Hippocampal formation (tissue), 2 donors: ENCODE measurements at regions not wholly inside any gene's neighbourhood (a gene's known extent, or its start where the extent isn't known, plus 50 kb on each side); places are given as distances from the start of the nearest gene placed in this dataset.
"Not testable (repeated sequence)": the region's sequence is repeated elsewhere in the genome, so short reads cannot be mapped to it uniquely, and the experiment has no call there.

ENCODE experiments used
- DNase-seq, 2 donors: peaks; one replicate each; lab custom pipeline; 2025; lab: John Stamatoyannopoulos, UW

GRCh38 chr4:100906973-100907372 lies 389.2 kb upstream of the EMCN start:
- DNase-seq = no peak

- DNase-seq = not testable (repeated sequence)
Measured at GRCh38 chr4:100900945-100901344, 383.1 kb upstream of the EMCN start.

- no peak for DNase-seq
Measured at GRCh38 chr4:100900134-100900533, 382.3 kb upstream of the EMCN start.

GRCh38 chr4:100898844-100899243 lies 381.0 kb upstream of the EMCN start:
- DNase-seq = no peak

- DNase-seq = no peak
Measured at GRCh38 chr4:100895556-100896197, 377.9 kb upstream of the EMCN start.

GRCh38 chr4:100894339-100894870 lies 376.6 kb upstream of the EMCN start:
- no peak for DNase-seq

GRCh38 chr4:100891808-100892207 lies 374.0 kb upstream of the EMCN start:
- DNase-seq = no peak

- no peak for DNase-seq
Measured at GRCh38 chr4:100889898-100890297, 372.1 kb upstream of the EMCN start.

GRCh38 chr4:100889401-100889800 lies 371.6 kb upstream of the EMCN start:
- DNase-seq = no peak

- DNase-seq = no peak
Measured at GRCh38 chr4:100882661-100883060, 364.8 kb upstream of the EMCN start.

GRCh38 chr4:100881283-100881682 lies 363.5 kb upstream of the EMCN start:
- DNase-seq = no peak

GRCh38 chr4:100880011-100880410 lies 362.2 kb upstream of the EMCN start:
- no peak for DNase-seq

GRCh38 chr4:100879471-100879870 lies 361.6 kb upstream of the EMCN start:
- no peak for DNase-seq

- DNase-seq = no peak
Measured at GRCh38 chr4:100876546-100876945, 358.7 kb upstream of the EMCN start.

GRCh38 chr4:100875296-100876068 lies 357.7 kb upstream of the EMCN start:
- no peak for DNase-seq

GRCh38 chr4:100872811-100873210 lies 355.0 kb upstream of the EMCN start:
- no peak for DNase-seq

GRCh38 chr4:100870940-100871772 lies 353.3 kb upstream of the EMCN start:
- no peak for DNase-seq

- DNase-seq = no peak
Measured at GRCh38 chr4:100869276-100869675, 351.5 kb upstream of the EMCN start.

GRCh38 chr4:100868281-100868680 lies 350.5 kb upstream of the EMCN start:
- not testable (repeated sequence) for DNase-seq

GRCh38 chr4:100852326-100852725 lies 334.5 kb upstream of the EMCN start:
- DNase-seq = no peak

GRCh38 chr4:100849319-100849718 lies 331.5 kb upstream of the EMCN start:
- peak; percentile 18 to 67 for DNase-seq

GRCh38 chr4:100848841-100849240 lies 331.0 kb upstream of the EMCN start:
- DNase-seq = no peak
